Epidermal melanocyte (primary cell): ENCODE measurements at regions not wholly inside any gene's neighbourhood (a gene's known extent, or its start where the extent isn't known, plus 50 kb on each side); places are given as distances from the start of the nearest gene placed in this dataset.

Source experiments
- DNase-seq: peaks from one replicate; pipeline ENCODE4 v3.0.0; 2011; ENCODE audit warnings: low spot score; ENCODE audit not compliant: insufficient read length

GRCh38 chr3:26353097-26353496, 269.5 kb upstream of the LRRC3B start:
- no peak for DNase-seq

- DNase-seq = no peak
These were observed 264.2 kb upstream of the LRRC3B start for GRCh38 chr3:26358405-26358804.

GRCh38 chr3:26365706-26366105, 256.9 kb upstream of the LRRC3B start:
- no peak for DNase-seq

- no peak for DNase-seq
These were observed 254.3 kb upstream of the LRRC3B start for GRCh38 chr3:26368312-26368711.

DNA sequence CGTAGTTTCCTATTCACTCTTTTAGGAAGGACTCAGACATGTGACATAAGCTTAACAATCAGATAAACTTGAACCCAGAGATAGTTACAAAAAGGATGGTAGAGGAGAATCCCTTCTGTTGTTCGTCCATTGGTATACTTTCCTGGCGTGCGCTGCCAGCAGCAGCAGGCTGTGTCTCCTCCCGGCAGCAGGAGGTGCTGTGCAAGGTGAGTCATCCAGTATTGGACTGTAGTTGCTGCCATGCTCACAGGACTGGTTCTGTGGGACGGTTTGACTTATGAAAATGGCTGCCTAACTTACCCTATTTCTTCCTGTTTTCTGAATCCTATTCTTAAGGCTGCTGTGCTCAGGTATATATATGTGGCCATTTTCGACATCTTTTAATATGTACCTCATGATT, 253.4 kb upstream of the LRRC3B start:
- DNase-seq = no peak

- no peak for DNase-seq
These were observed 246.6 kb upstream of the LRRC3B start for GRCh38 chr3:26375843-26376530.

GRCh38 chr3:26381411-26381810, 241.2 kb upstream of the LRRC3B start:
- no peak for DNase-seq

GRCh38 chr3:26406636-26407035, 215.9 kb upstream of the LRRC3B start:
- no peak for DNase-seq

GRCh38 chr3:26418553-26418952, 204.0 kb upstream of the LRRC3B start:
- DNase-seq = no peak

- DNase-seq = no peak
These were observed 200.2 kb upstream of the LRRC3B start for GRCh38 chr3:26422415-26422814.

GRCh38 chr3:26425076-26425475, 197.5 kb upstream of the LRRC3B start:
- no peak for DNase-seq

DNA sequence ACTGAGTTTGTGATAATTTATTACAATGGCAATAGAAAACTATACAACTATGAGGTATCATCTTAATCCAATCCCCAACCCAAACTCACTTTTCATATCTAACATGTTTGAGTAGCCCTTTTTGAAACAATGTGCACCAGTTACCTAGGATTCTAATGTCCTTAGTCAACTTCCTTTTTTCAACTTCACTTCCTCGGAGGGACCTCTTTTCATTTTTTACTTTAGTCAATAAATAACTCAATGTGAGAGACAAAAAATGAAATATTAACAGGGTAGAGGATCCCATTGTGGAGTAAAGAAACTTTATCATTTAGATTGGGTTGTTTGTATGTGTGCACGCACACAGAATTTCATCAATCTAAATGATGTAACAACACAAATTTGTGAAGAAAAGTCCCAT, 193.6 kb upstream of the LRRC3B start:
- DNase-seq = no peak

GRCh38 chr3:26437678-26438077, 184.9 kb upstream of the LRRC3B start:
- no peak for DNase-seq

- DNase-seq = no peak
These were observed 184.1 kb upstream of the LRRC3B start for GRCh38 chr3:26438325-26438940.

DNA sequence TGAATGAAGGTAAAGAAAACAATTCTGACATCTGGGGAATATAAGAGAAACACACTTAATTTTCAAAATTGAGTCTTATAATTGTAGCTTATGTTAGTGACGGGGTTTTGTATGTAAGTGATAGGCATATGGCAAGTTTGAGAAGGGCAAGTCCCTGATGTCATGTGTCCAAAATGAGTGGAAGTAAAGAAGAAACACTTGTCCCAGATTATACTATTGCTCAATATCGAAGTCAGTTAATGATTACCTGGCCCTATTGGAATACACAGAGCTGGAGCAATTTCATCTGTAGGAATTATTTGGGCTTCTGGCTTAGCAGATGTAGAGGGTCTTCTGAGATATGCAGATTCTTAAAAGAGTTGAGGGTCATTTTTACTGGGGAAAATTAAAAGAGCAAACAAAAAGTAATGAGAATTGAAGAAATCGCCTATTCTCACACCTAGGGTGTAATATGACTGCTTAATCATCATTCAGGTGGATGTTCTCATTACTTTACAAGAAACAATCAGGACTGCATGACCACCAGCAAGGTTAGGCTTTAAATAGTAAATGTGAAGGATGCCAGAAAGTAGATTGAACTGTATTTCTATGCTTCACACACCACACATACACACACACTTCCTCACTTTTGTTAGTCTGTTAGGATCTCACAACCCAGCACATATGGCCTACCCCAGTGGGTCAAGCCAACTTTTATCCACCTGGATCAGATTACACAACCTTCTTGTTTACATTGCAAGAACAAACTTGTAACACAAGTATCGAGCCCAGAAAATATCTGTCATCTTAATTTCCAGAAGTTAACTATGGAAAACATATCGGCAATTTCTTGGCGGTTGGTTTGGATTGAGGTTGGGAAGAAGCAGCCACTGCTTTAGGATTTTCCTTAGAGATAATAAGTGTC, 183.3 kb upstream of the LRRC3B start:
- no peak for DNase-seq

- no peak for DNase-seq
These were observed 172.6 kb upstream of the LRRC3B start for GRCh38 chr3:26449996-26450395.

DNA sequence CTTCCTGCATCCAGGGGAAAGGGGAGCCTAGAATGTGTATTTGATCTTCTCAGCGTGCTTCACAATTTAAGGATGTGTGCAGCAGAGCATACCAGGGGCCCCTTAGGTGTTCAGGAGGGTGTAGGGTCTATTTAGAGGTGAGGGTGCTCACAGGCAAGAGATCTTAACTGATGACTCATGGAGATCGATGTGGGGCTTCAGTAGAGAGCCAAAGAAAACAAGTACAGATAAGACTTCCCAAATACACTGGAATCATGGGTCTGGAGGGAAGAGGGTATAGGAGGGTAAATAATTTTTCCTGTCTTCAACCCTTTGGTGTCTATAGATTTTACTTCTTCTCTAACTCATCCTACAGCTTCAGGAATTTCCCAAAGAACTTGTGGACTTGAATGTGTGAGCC, 170.2 kb upstream of the LRRC3B start:
- DNase-seq = no peak

DNA sequence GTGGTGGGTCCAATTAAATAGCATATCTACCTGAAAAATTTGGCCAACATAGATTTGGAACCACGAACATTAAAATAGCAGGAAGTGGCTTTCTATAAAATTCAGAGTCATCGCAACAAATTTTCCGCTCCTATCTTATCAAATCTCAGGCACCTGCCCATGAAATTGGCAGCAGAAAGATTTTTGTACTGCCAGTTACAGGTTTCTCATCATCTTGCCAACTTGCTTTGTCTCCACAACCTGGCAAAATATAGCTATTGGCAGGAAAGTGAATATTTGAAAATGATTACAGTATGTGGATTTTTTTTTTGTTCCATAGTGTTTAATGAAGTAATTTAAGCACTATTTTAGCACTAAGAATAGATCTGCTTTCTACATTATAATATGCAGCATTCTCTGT, 161.6 kb upstream of the LRRC3B start:
- no peak for DNase-seq

GRCh38 chr3:26472345-26472744, 150.2 kb upstream of the LRRC3B start:
- DNase-seq = no peak

DNA sequence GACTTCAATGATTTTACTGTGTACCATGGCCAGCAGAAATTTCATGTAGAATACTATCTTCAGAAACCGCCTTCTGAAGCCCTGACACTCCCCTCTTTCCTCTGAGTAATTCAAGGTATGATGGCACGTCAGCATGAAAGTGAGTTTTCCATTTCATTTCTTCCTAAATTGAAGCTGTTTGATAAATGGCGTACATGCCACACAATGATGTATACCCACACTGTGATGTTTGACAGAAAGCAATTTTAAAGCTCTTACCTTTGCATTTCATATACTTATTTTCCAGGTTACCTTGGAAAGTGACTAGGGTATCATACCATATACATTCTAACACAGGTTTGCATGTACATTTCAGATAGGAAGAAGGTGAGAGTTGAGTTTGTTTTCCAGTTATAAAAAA, 147.9 kb upstream of the LRRC3B start:
- no peak for DNase-seq

DNA sequence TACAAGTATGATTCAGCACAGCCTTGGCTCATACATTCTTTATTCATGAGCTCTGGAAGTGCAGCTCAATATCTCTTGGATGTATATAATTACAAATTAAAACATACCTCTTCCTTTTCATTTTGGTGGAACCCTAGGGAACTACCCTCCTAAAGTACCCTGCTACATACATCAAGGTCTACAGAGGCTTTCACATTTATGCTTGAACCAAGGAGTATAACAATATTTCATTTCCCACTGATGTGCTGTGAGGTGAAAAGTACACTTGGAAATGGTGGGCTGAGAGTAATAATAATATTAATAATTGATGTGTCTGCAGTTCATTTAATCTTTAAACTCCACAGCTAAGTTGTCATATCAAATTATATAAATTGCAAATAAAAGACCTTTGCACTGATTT, 142.2 kb upstream of the LRRC3B start:
- DNase-seq = no peak

- no peak for DNase-seq
These were observed 138.4 kb upstream of the LRRC3B start for GRCh38 chr3:26484140-26484539.
